ENCODE measurements at regions not wholly inside any gene's neighbourhood (a gene's known extent, or its start where the extent isn't known, plus 50 kb on each side); places are given as distances from the start of the nearest gene placed in this dataset.

GRCh38 chr2:147260241-147260640 lies 584.6 kb upstream of the ACVR2A start:
- DNase-seq: no peak

- DNase-seq: no peak
Observed at GRCh38 chr2:147255812-147256211, 589.0 kb upstream of the ACVR2A start.

- DNase-seq: no peak
Observed at GRCh38 chr2:147250652-147251356, 594.0 kb upstream of the ACVR2A start.

GRCh38 chr2:147247749-147248148 lies 597.1 kb upstream of the ACVR2A start:
- no peak for DNase-seq

GRCh38 chr2:147242445-147242844 lies 602.4 kb upstream of the ACVR2A start:
- no peak for DNase-seq

GRCh38 chr2:147236601-147237000 lies 608.2 kb upstream of the ACVR2A start:
- DNase-seq: no peak

GRCh38 chr2:147232225-147232669 lies 612.6 kb upstream of the ACVR2A start:
- no peak for DNase-seq

- DNase-seq: no peak
Observed at GRCh38 chr2:147231607-147232006, 613.2 kb upstream of the ACVR2A start.

- no peak for DNase-seq
Observed at GRCh38 chr2:147231081-147231480, 613.7 kb upstream of the ACVR2A start.

- DNase-seq: no peak
Observed at GRCh38 chr2:147227313-147227712, 617.5 kb upstream of the ACVR2A start.

GRCh38 chr2:147224070-147224469 lies 620.8 kb upstream of the ACVR2A start:
- peak; percentile 9 for DNase-seq

GRCh38 chr2:147223553-147224060 lies 621.2 kb upstream of the ACVR2A start:
- no peak for DNase-seq

GRCh38 chr2:147223119-147223518 lies 621.7 kb upstream of the ACVR2A start:
- DNase-seq: no peak

- no peak for DNase-seq
Observed at GRCh38 chr2:147222506-147222905, 622.3 kb upstream of the ACVR2A start.

- DNase-seq: no peak
Observed at GRCh38 chr2:147214914-147215313, 629.9 kb upstream of the ACVR2A start.

- DNase-seq: no peak
Observed at GRCh38 chr2:147211484-147211883, 633.3 kb upstream of the ACVR2A start.

GRCh38 chr2:147204102-147204501 lies 640.7 kb upstream of the ACVR2A start:
- DNase-seq: peak; percentile 81

- peak; percentile 17 for DNase-seq
Observed at GRCh38 chr2:147198651-147199171, 646.1 kb upstream of the ACVR2A start.

- no peak for DNase-seq
Observed at GRCh38 chr2:147197754-147198483, 646.9 kb upstream of the ACVR2A start.

GRCh38 chr2:147182260-147182659 lies 662.6 kb upstream of the ACVR2A start:
- no peak for DNase-seq

GRCh38 chr2:147181351-147182029 lies 663.3 kb upstream of the ACVR2A start:
- no peak for DNase-seq

- no peak for DNase-seq
Observed at GRCh38 chr2:147177071-147177857, 667.6 kb upstream of the ACVR2A start.
